Kidney (tissue), 13 donors: ENCODE measurements at regions not wholly inside any gene's neighbourhood (a gene's known extent, or its start where the extent isn't known, plus 50 kb on each side); places are given as distances from the start of the nearest gene placed in this dataset.

Source experiments
- DNase-seq, 5 donors: peaks; one replicate each; pipeline ENCODE4 v3.0.0-alpha.2; 2013 to 2020
- FAIRE-seq: peaks from 2 replicates; lab custom pipeline; 2012; peaks lifted over from hg19 to GRCh38; lab: Jason Lieb, UNC
- H3K27ac ChIP-seq, 2 donors: one replicate each; pipeline ENCODE4 v1.7.0; 2013; ENCODE audit warnings: low read depth in 2 of 2, low read length in 2 of 2, inconsistent platforms in 1 of 2
- H3K27me3 ChIP-seq: one replicate; pipeline ENCODE4 v1.7.1; 2013; ENCODE audit warnings: low read length, inconsistent platforms; ENCODE audit not compliant: control insufficient read depth, insufficient read depth
- H3K36me3 ChIP-seq, 3 donors: one replicate each; pipeline versions ENCODE4 v1.7.0 to v1.7.1; 2013; ENCODE audit warnings: low read length in 3 of 3, control low read depth in 1 of 3, inconsistent platforms in 1 of 3; ENCODE audit not compliant: insufficient read depth in 3 of 3, control insufficient read depth in 2 of 3
- H3K4me1 ChIP-seq, 3 donors: one replicate each; pipeline versions ENCODE4 v1.7.0 to v1.7.1; 2013; ENCODE audit warnings: low read length in 3 of 3, inconsistent platforms in 1 of 3, low read depth in 1 of 3; ENCODE audit not compliant: control insufficient read depth in 2 of 3, insufficient read depth in 2 of 3
- H3K4me3 ChIP-seq, 3 donors: one replicate each; pipeline versions ENCODE4 v1.7.0 to v1.8.1; 2013; ENCODE audit warnings: low read length in 3 of 3, control low read depth in 1 of 3, inconsistent platforms in 1 of 3
- H3K9ac ChIP-seq, 3 donors: one replicate each; pipeline versions ENCODE4 v1.7.0 to v1.7.1; 2013; ENCODE audit warnings: low read length in 3 of 3, control low read depth in 1 of 3, inconsistent platforms in 1 of 3
- H3K9me3 ChIP-seq, 3 donors: one replicate each; pipeline versions ENCODE4 v1.7.0 to v1.7.1; 2013; ENCODE audit warnings: low read length in 3 of 3, control low read depth in 1 of 3, inconsistent platforms in 1 of 3; ENCODE audit not compliant: control insufficient read depth in 2 of 3, insufficient read depth in 1 of 3
- intact Hi-C: fragments of 100-400 bp; cut with DNase I; formaldehyde crosslinking; loops from one replicate; pipeline ENCODE4 v1.11.1; 2022
- TF ChIP-seq, protein P1 (sequence below): IDR thresholded peaks from 3 replicates; pipeline ENCODE4 v1.5.1; 2012; ENCODE audit warnings: mild to moderate bottlenecking, moderate library complexity, borderline replicate concordance; ENCODE audit not compliant: insufficient read depth; ENCODE audit errors: extremely low read depth
- donor health status: control.
- donor health status: control.
- donor health status: control.
- donor health status: control.
- donor health status: control.
- donor health status: DM: yes; HTN: yes; CAD: no.
- donor health status: Normal renal cell carcinoma (clear cell type).

DNA sequence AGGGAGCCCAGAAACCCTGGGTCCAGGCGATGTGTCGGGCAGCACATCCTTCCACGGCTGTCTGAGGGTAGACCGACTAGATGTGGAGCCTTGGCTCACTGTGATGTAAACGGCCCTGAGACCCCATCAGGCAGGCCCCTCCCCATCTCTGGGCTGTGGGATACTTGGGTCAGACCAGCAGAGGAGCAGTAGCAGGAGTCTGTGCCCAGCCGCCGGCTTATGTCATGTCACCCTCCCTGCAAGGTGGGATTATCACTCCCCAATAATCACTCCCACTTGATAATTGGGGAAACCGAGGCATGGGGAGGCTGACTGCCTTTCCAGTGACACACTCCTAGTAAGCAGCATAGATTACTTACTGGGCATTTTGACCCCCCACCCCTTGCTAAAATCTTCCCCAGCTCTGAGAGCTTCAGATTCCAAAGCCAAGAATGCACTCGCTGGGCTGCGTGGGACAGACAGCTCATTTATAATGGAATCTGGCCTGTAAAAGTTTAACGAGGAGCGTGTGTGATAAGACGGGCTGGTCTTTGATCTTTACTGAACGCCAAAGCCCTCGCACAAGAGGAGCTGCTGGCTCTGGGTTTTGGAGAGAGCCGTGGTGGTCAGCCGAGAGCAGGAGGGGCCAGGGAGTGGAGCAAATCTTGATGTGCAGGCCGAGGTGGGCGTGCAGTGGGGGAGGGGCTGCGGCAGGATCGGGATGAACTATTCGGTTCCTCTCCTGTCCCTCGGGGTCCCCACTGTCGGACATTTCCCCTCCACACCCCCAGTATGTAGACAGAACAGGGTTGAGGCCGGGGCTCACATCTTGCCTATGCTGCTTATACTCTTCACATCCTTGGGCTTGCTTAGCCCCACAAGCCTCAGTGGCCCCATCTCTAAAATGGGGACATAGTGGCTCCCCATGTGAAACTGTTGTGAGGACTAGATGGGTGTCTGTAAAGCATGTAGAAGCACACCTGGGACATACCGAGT lies 200.0 kb downstream of the GLI2 start:
- intact Hi-C loops, result no loop called here
- TF ChIP-seq, protein P1, sequence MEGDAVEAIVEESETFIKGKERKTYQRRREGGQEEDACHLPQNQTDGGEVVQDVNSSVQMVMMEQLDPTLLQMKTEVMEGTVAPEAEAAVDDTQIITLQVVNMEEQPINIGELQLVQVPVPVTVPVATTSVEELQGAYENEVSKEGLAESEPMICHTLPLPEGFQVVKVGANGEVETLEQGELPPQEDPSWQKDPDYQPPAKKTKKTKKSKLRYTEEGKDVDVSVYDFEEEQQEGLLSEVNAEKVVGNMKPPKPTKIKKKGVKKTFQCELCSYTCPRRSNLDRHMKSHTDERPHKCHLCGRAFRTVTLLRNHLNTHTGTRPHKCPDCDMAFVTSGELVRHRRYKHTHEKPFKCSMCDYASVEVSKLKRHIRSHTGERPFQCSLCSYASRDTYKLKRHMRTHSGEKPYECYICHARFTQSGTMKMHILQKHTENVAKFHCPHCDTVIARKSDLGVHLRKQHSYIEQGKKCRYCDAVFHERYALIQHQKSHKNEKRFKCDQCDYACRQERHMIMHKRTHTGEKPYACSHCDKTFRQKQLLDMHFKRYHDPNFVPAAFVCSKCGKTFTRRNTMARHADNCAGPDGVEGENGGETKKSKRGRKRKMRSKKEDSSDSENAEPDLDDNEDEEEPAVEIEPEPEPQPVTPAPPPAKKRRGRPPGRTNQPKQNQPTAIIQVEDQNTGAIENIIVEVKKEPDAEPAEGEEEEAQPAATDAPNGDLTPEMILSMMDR, result no peak
- H3K4me3 ChIP-seq, result no peak overlapping the region
- no peaks in the 10 kb centered on the region for H3K9me3 ChIP-seq
- FAIRE-seq (no peak), DNase-seq (peak; percentile 72 to 88 (median 80))
- peak overlapping the region; percentile 7 to 54 for H3K27ac ChIP-seq
- peaks cover 0 to 5% (median 0%) of the 10 kb centered on the region in 3 donors for H3K4me1 ChIP-seq
- no peak overlapping the region for H3K9ac ChIP-seq
- no peaks in the 10 kb centered on the region for H3K36me3 ChIP-seq
- H3K27me3 ChIP-seq, result no peaks in the 10 kb centered on the region

DNA sequence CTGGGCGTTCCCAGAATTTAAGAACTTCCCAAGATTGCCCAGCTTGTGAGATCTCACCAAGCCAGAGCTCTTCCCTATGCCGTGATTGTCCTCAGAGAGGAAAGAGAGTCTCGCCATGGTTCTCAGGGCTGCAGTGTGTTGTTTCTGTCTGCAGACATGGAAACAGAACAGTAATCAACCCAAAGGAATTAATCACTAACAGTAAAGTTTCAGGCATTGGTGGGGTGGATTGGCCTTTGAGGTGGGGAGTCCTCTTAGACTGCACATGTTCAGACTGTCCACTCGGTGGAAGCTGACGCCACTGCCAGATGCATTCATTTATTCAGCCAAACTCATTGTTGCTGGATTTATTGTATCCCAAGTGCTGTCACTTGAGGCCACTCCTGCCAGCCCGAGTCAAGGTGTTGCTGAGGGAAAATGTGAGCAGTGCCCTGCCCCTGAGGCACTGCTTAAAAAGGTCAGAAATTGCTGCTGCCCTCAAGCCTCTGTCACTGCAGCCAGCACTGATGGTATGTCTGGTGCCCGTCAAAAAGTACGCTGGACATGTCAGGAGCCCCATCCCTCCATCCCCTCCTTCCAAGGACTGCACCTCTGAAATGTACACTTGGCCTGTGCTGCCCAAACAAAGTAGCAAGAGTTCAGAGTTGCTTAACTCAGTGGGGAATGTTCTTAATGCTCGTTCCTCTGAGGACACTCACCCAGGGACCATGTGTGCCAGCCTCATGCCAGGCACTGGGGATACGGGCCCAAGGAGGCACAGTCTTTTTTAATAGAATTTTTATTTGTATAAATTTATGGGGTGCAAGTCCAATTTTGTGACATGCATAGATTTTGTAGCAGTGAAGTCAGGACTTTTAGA lies 201.0 kb downstream of the GLI2 start:
- TF ChIP-seq, protein P1, result no peak
- no peaks in the 10 kb centered on the region for H3K27me3 ChIP-seq
- H3K9ac ChIP-seq, result no peak overlapping the region
- no peaks in the 10 kb centered on the region for H3K36me3 ChIP-seq
- intact Hi-C loops, result no loop called here
- H3K9me3 ChIP-seq, result no peaks in the 10 kb centered on the region
- peak in 1 of 5 donors; percentile 14 for DNase-seq
- peaks cover 0 to 5% (median 0%) of the 10 kb centered on the region in 3 donors for H3K4me1 ChIP-seq
- no peak overlapping the region for H3K4me3 ChIP-seq
- H3K27ac ChIP-seq, result no peak overlapping the region
- FAIRE-seq, result no peak

DNA sequence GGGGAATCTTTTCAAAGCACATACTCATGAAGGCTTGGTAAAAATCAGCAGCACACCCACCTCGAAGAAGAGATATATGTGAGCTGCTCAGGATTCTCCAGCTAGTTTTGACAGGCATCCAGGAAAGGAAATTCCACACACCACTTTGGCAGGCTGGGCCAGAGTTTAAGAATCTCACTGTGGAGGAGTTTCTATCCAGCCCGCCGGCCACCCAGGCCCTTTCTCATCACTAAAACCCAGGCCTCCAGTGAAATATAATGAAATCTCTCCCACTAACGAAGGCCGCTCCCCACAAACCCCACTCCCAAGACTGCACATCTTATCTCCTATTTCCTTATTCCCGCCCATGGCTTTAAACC lies 202.0 kb downstream of the GLI2 start:
- Histone ChIP-seq H3K27me3 (no peaks in the 10 kb centered on the region), H3K27ac (no peak overlapping the region), H3K4me1 (peaks cover 0 to 5% (median 0%) of the 10 kb centered on the region in 3 donors), H3K9me3 (no peaks in the 10 kb centered on the region), H3K36me3 (no peaks in the 10 kb centered on the region), H3K9ac (no peak overlapping the region), H3K4me3 (no peak overlapping the region)
- FAIRE-seq (no peak), DNase-seq (peak in 4 of 5 donors; percentile 45 to 68 (median 50))
- intact Hi-C loops, result no loop called here
- TF ChIP-seq, protein P1, result no peak
